ENCODE measurements at regions not wholly inside any gene's neighbourhood (a gene's known extent, or its start where the extent isn't known, plus 50 kb on each side); places are given as distances from the start of the nearest gene placed in this dataset.

- H3K4me3 ChIP-seq (ENCODE audit: low read depth, low read length) = no peak overlapping the region
- TF ChIP-seq CTCF (conservative IDR thresholded peaks at IDR 0.05; ENCODE audit: low read depth, low read length) = no peak
- no peak for DNase-seq (ENCODE audit: low read depth)
Measured at GRCh38 chr5:145385276-145385675, 449.9 kb downstream of the PRELID2 start.

- DNase-seq (ENCODE audit: low read depth) = no peak
- H3K4me3 ChIP-seq (ENCODE audit: low read depth, low read length) = no peak overlapping the region
- no peak for TF ChIP-seq CTCF (conservative IDR thresholded peaks at IDR 0.05; ENCODE audit: low read depth, low read length)
Measured at GRCh38 chr5:145378226-145378625, 456.9 kb downstream of the PRELID2 start.

GRCh38 chr5:145375521-145375920 lies 459.6 kb downstream of the PRELID2 start:
- no peak overlapping the region for H3K4me3 ChIP-seq (ENCODE audit: low read depth, low read length)
- no peak for TF ChIP-seq CTCF (conservative IDR thresholded peaks at IDR 0.05; ENCODE audit: low read depth, low read length)
- DNase-seq (ENCODE audit: low read depth) = no peak

GRCh38 chr5:145365464-145365863 lies 469.7 kb downstream of the PRELID2 start:
- H3K4me3 ChIP-seq (ENCODE audit: low read depth, low read length) = no peak overlapping the region
- DNase-seq (ENCODE audit: low read depth) = no peak
- no peak for TF ChIP-seq CTCF (conservative IDR thresholded peaks at IDR 0.05; ENCODE audit: low read depth, low read length)

- H3K4me3 ChIP-seq (ENCODE audit: low read depth, low read length) = no peak overlapping the region
- peak; percentile 73 for DNase-seq (ENCODE audit: low read depth)
- no peak for TF ChIP-seq CTCF (conservative IDR thresholded peaks at IDR 0.05; ENCODE audit: low read depth, low read length)
Measured at GRCh38 chr5:145362266-145362665, 472.9 kb downstream of the PRELID2 start.

- no peak for TF ChIP-seq CTCF (conservative IDR thresholded peaks at IDR 0.05; ENCODE audit: low read depth, low read length)
- H3K4me3 ChIP-seq (ENCODE audit: low read depth, low read length) = no peak overlapping the region
- DNase-seq (ENCODE audit: low read depth) = no peak
Measured at GRCh38 chr5:145360936-145361335, 474.2 kb downstream of the PRELID2 start.

GRCh38 chr5:145350513-145350912 lies 484.6 kb downstream of the PRELID2 start:
- no peak for DNase-seq (ENCODE audit: low read depth)
- no peak for TF ChIP-seq CTCF (conservative IDR thresholded peaks at IDR 0.05; ENCODE audit: low read depth, low read length)
- no peak overlapping the region for H3K4me3 ChIP-seq (ENCODE audit: low read depth, low read length)
